ENCODE measurements at regions not wholly inside any gene's neighbourhood (a gene's known extent, or its start where the extent isn't known, plus 50 kb on each side); places are given as distances from the start of the nearest gene placed in this dataset.

- no peak for DNase-seq
Observed at GRCh38 chr9:82673919-82674318, 389.0 kb downstream of the RASEF start.

- no peak for DNase-seq
Observed at GRCh38 chr9:82675102-82675501, 387.8 kb downstream of the RASEF start.

GRCh38 chr9:82675605-82676004, 387.3 kb downstream of the RASEF start:
- DNase-seq: no peak

- DNase-seq: no peak
Observed at GRCh38 chr9:82677086-82677485, 385.9 kb downstream of the RASEF start.

- DNase-seq: no peak
Observed at GRCh38 chr9:82679472-82679871, 383.5 kb downstream of the RASEF start.

- DNase-seq: no peak
Observed at GRCh38 chr9:82680179-82680935, 382.6 kb downstream of the RASEF start.

- no peak for DNase-seq
Observed at GRCh38 chr9:82681809-82682208, 381.1 kb downstream of the RASEF start.

- no peak for DNase-seq
Observed at GRCh38 chr9:82682431-82682830, 380.5 kb downstream of the RASEF start.

GRCh38 chr9:82695704-82696103, 367.2 kb downstream of the RASEF start:
- DNase-seq: no peak

- DNase-seq: no peak
Observed at GRCh38 chr9:82706786-82707185, 356.2 kb downstream of the RASEF start.

GRCh38 chr9:82716821-82717220, 346.1 kb downstream of the RASEF start:
- no peak for DNase-seq

GRCh38 chr9:82720515-82720914, 342.4 kb downstream of the RASEF start:
- DNase-seq: no peak

GRCh38 chr9:82721593-82721992, 341.3 kb downstream of the RASEF start:
- no peak for DNase-seq

GRCh38 chr9:82722051-82722450, 340.9 kb downstream of the RASEF start:
- no peak for DNase-seq

- DNase-seq: no peak
Observed at GRCh38 chr9:82722561-82722960, 340.4 kb downstream of the RASEF start.

GRCh38 chr9:82726424-82727276, 336.3 kb downstream of the RASEF start:
- no peak for DNase-seq

- DNase-seq: no peak
Observed at GRCh38 chr9:82729141-82729540, 333.8 kb downstream of the RASEF start.

- no peak for DNase-seq
Observed at GRCh38 chr9:82729991-82730589, 332.9 kb downstream of the RASEF start.

- no peak for DNase-seq
Observed at GRCh38 chr9:82732928-82733327, 330.0 kb downstream of the RASEF start.

GRCh38 chr9:82736126-82736525, 326.8 kb downstream of the RASEF start:
- no peak for DNase-seq

- DNase-seq: no peak
Observed at GRCh38 chr9:82736701-82737100, 326.2 kb downstream of the RASEF start.

GRCh38 chr9:82745919-82746318, 317.0 kb downstream of the RASEF start:
- DNase-seq: no peak

GRCh38 chr9:82750411-82750913, 312.5 kb downstream of the RASEF start:
- DNase-seq: no peak

- DNase-seq: no peak
Observed at GRCh38 chr9:82757924-82758323, 305.0 kb downstream of the RASEF start.

All from NCI-H1436 (cell line).